PC-9 (cell line): ENCODE measurements at regions not wholly inside any gene's neighbourhood (a gene's known extent, or its start where the extent isn't known, plus 50 kb on each side); places are given as distances from the start of the nearest gene placed in this dataset.
"Not testable (repeated sequence)": the region's sequence is repeated elsewhere in the genome, so short reads cannot be mapped to it uniquely, and the experiment has no call there.

Source experiments
- BruUV-seq: library from RNA; stranded (reverse); fragments of 400-500 nt; replicated peaks from 2 replicates; lab custom pipeline; 2021; lab: Mats Ljungman, UMichigan
- CTCF ChIA-PET: fragments of 300-600 bp; sonication (Branson Sonifier 250); formaldehyde crosslinking; loops from one replicate; lab custom pipeline; 2022; ENCODE audit warnings: antibody characterized with exemption; lab: Charles Lee
- POLR2A ChIA-PET: fragments of 300-600 bp; sonication (Branson Sonifier 250); formaldehyde crosslinking; loops from one replicate; lab custom pipeline; 2022; ENCODE audit warnings: antibody characterized with exemption; ENCODE audit not compliant: unreplicated experiment; lab: Charles Lee
- DNase-seq, 2 experiments: peaks; one replicate each; pipeline versions ENCODE4 v3.0.0 to v3.0.0-alpha.2; 2015 to 2022; ENCODE audit warnings: mixed read lengths in 1 of 2
- H2AFZ ChIP-seq: fragments of 200-600 bp; sonication (generic); 2 replicates; pipeline ENCODE4 v1.8.1; 2017; ENCODE audit warnings: antibody characterized with exemption
- H3F3A ChIP-seq: fragments of 200-600 bp; sonication (generic); 2 replicates; pipeline ENCODE4 v1.8.1; 2017; ENCODE audit warnings: antibody characterized with exemption, mild to moderate bottlenecking, low read depth; ENCODE audit not compliant: insufficient read depth
- H3K27ac ChIP-seq: fragments of 200-600 bp; sonication (generic); 2 replicates; pipeline ENCODE4 v1.6.1; 2016; ENCODE audit warnings: mixed run types
- H3K27me3 ChIP-seq: fragments of 200-600 bp; sonication (generic); 2 replicates; pipeline ENCODE4 v1.6.1; 2016; ENCODE audit warnings: low read depth, mixed run types; ENCODE audit not compliant: insufficient read depth
- H3K36me3 ChIP-seq: fragments of 200-600 bp; sonication (generic); 2 replicates; pipeline ENCODE4 v1.6.1; 2016; ENCODE audit warnings: low read depth, mixed run types
- H3K4me1 ChIP-seq: fragments of 200-600 bp; sonication (generic); replicated peaks from 2 replicates; pipeline ENCODE4 v1.6.1; 2016; ENCODE audit warnings: mixed run types; ENCODE audit not compliant: insufficient read depth
- H3K4me2 ChIP-seq: fragments of 200-600 bp; sonication (generic); 2 replicates; pipeline ENCODE4 v1.6.1; 2017; ENCODE audit warnings: mixed run types
- H3K4me3 ChIP-seq: fragments of 200-600 bp; sonication (generic); 2 replicates; pipeline ENCODE4 v1.6.1; 2016; ENCODE audit warnings: mixed run types
- H3K79me2 ChIP-seq: fragments of 200-600 bp; sonication (generic); 2 replicates; pipeline ENCODE4 v1.6.1; 2017; ENCODE audit warnings: low read depth, mixed run types
- H3K9me2 ChIP-seq: fragments of 200-600 bp; sonication (generic); 2 replicates; pipeline ENCODE4 v1.8.1; 2017; ENCODE audit warnings: mild to moderate bottlenecking; ENCODE audit not compliant: insufficient read depth
- H3K9me3 ChIP-seq: fragments of 200-600 bp; sonication (generic); 2 replicates; pipeline ENCODE4 v1.8.1; 2016; ENCODE audit warnings: low read depth; ENCODE audit not compliant: insufficient read depth
- H4K20me1 ChIP-seq: fragments of 200-600 bp; sonication (generic); 2 replicates; pipeline ENCODE4 v1.8.1; 2017; ENCODE audit not compliant: insufficient read depth
- EZH2 ChIP-seq: fragments of 200-600 bp; sonication (generic); IDR thresholded peaks from 2 replicates; pipeline ENCODE4 v1.8.0; 2017; ENCODE audit warnings: antibody characterized with exemption, low read depth
- intact Hi-C: fragments of 100-400 bp; cut with micrococcal nuclease; formaldehyde crosslinking; loops from one replicate; pipeline ENCODE4 v1.10.0; 2022; ENCODE audit not compliant: unreplicated experiment
- TF ChIP-seq, protein P1 (sequence below): fragments of 200-600 bp; sonication (generic); conservative IDR thresholded peaks from 2 replicates; pipeline ENCODE4 v1.6.1; 2017; ENCODE audit warnings: mixed run types, antibody characterized with exemption, mild to moderate bottlenecking, moderate library complexity

DNA sequence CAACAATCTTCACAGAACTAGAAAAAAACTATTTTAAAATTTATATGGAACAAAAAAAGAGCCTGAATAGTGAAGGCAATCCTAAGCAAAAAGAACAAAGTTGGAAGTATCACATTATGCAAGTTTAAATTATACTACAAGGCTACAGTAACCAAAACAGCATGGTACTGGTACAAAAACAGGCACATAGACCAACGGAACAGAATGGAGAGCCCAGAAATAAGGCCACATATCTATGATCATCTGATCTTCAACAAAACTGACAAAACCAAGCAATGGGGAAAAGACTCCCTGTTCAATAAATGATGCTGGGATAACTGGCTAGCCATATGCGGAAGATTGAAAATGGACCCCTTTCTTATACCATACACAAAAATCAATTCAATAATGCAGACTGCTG is 74.4 kb upstream of the RTN4 start:
- POLR2A ChIA-PET, H3K27ac ChIP-seq, H3K4me1 ChIP-seq, DNase-seq, CTCF ChIA-PET, H3K9me2 ChIP-seq, H3K36me3 ChIP-seq, H2AFZ ChIP-seq, H3K9me3 ChIP-seq, H3K4me3 ChIP-seq, BruUV-seq, H3K27me3 ChIP-seq, intact Hi-C loops, H3F3A ChIP-seq, H3K79me2 ChIP-seq, H3K4me2 ChIP-seq, H4K20me1 ChIP-seq: not testable (repeated sequence)

DNA sequence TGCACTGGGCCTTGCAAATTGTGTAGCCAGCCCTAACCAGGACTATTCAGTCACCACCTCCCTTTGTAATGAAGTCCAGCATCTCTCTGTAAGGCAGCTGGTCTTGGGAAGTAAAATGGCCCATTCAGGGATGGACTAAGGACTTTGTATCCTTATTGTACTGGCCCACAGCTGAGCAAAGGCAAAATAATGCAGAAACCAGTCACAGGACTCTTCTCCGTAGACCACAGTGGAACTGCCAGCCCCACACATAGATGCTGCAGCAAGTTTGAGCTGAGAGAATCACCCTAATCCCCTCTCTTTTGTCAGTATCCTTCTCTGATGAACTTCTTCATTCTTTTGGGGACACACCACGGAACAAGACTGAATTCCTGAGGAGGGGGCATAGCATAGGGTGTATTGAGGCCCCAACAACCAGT is 73.6 kb upstream of the RTN4 start:
- no peak overlapping the region for H3K27ac ChIP-seq
- H3K4me1 ChIP-seq: peaks cover 9% of the 10 kb centered on the region
- no peak overlapping the region for H2AFZ ChIP-seq
- no peaks in the 10 kb centered on the region for H3K9me3 ChIP-seq
- no peaks in the 10 kb centered on the region for H4K20me1 ChIP-seq
- no peaks in the 10 kb centered on the region; the same call in 1 of the 2 replicates for H3K9me2 ChIP-seq
- no peaks in the 10 kb centered on the region for H3K79me2 ChIP-seq
- H3K4me2 ChIP-seq: no peak overlapping the region
- no TSS peak for BruUV-seq
- no peaks in the 10 kb centered on the region for H3K36me3 ChIP-seq
- peaks cover 4% of the 10 kb centered on the region; the same call in 1 of the 2 replicates for H3F3A ChIP-seq
- POLR2A ChIA-PET: interaction anchor here (0.6 kb wide), 1 partner anchor 41 kb away, joined by 5 read pairs; no protein-coding TSS in a partner anchor
- no peak for DNase-seq
- intact Hi-C loops: no loop called here
- TF ChIP-seq, protein P1, sequence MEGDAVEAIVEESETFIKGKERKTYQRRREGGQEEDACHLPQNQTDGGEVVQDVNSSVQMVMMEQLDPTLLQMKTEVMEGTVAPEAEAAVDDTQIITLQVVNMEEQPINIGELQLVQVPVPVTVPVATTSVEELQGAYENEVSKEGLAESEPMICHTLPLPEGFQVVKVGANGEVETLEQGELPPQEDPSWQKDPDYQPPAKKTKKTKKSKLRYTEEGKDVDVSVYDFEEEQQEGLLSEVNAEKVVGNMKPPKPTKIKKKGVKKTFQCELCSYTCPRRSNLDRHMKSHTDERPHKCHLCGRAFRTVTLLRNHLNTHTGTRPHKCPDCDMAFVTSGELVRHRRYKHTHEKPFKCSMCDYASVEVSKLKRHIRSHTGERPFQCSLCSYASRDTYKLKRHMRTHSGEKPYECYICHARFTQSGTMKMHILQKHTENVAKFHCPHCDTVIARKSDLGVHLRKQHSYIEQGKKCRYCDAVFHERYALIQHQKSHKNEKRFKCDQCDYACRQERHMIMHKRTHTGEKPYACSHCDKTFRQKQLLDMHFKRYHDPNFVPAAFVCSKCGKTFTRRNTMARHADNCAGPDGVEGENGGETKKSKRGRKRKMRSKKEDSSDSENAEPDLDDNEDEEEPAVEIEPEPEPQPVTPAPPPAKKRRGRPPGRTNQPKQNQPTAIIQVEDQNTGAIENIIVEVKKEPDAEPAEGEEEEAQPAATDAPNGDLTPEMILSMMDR: no peak
- no peak for TF ChIP-seq EZH2
- CTCF ChIA-PET: no interaction called here
- no peaks in the 10 kb centered on the region for H3K27me3 ChIP-seq
- no peak overlapping the region for H3K4me3 ChIP-seq

DNA sequence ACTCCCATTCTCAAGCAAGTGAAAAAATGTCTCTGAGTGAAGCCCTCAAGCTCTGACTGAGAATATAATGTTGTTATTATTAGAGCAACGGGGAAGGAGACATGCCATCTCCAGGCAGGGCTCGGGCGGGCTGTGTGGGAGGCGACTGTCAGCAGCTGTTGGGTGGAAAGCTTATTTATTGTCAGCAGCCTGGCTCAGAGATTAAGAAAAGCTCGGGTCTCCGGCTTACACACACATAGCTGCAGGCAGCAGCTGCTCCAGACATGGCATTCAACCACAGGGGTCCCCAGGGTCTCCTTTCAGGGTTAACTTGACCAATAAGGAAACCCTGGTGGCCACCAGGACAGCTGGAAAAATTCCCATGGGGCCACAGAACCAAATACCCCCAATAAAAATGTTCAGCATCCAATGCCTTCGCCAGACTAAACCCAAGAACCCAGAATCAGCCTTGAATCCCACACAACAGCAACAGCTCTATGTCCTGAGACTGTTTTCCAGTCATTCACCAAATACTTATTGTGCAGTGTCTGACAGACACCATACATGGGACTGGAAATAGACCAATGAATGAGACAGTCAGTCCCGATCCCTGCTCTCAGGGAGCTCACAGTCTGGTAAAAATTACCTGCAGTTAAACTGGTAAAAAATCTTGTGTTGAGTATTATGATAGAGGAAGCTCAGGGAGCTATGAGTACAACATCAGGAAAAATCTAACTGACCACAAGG is 70.5 kb upstream of the RTN4 start:
- no peak overlapping the region for H2AFZ ChIP-seq

More for the DNA sequence above, 70.5 kb upstream of the RTN4 start:
- TF ChIP-seq EZH2: no peak
- TF ChIP-seq, protein P1: no peak
- Histone ChIP-seq H3K79me2 (no peaks in the 10 kb centered on the region), H3K4me2 (no peak overlapping the region), H3K27ac (no peak overlapping the region), H3K9me2 (no peaks in the 10 kb centered on the region; the same call in 1 of the 2 replicates), H3K4me1 (peaks cover 40% of the 10 kb centered on the region), H3K36me3 (no peaks in the 10 kb centered on the region), H4K20me1 (no peaks in the 10 kb centered on the region), H3K27me3 (no peaks in the 10 kb centered on the region), H3F3A (peaks cover 29% of the 10 kb centered on the region; the same call in 1 of the 2 replicates), H3K4me3 (no peak overlapping the region), H3K9me3 (no peaks in the 10 kb centered on the region)
- CTCF ChIA-PET: interaction anchor here (0.7 kb wide), 1 partner anchor 29 kb away, joined by 5 read pairs; no protein-coding TSS in a partner anchor
- no peak for DNase-seq
- POLR2A ChIA-PET: no interaction called here
- intact Hi-C loops: no loop called here
- BruUV-seq: no TSS peak
